ENCODE measurements at regions not wholly inside any gene's neighbourhood (a gene's known extent, or its start where the extent isn't known, plus 50 kb on each side); places are given as distances from the start of the nearest gene placed in this dataset.

- 13% methylated on average over 2 of the region's 8 CpGs; no CpG with 5 or more reads in 1 of the 2 experiments for WGBS, 2 experiments (ENCODE audit: extremely low coverage in 2 of 2, insufficient read length in 1 of 2)
- no peak overlapping the region for H2AK5ac ChIP-seq (ENCODE audit: low read depth, low read length)
- in situ Hi-C loops (cut with MboI; ENCODE audit: low sequenced_read_pairs) (loop anchor here (10.0 kb wide), 2 partner anchors 695 to 925 kb away; partner anchors contain the start of gene CHST13), intact Hi-C loops (cut with micrococcal nuclease) (loop anchor here (10.0 kb wide), 1 partner anchor 465 kb away; the partner anchor contains the start of gene PLXNA1), dilution Hi-C loops (cut with HindIII; ENCODE audit: low sequenced_read_pairs, unreplicated experiment) (no loop called here)
- ChIA-PET POLR2A (ENCODE audit: unreplicated experiment) (no interaction called here), CTCF (no interaction called here)
- no peak overlapping the region for H4K5ac ChIP-seq (ENCODE audit: low read depth, low read length)
- no peaks in the 10 kb centered on the region for H3K9me1 ChIP-seq (ENCODE audit: insufficient read depth, low read length)
- no peak overlapping the region for H3K27ac ChIP-seq (ENCODE audit: insufficient read depth, low read length)
- no peak overlapping the region for H3K56ac ChIP-seq (ENCODE audit: extremely low read depth, insufficient read depth, low read length)
- no peak overlapping the region for H2BK20ac ChIP-seq (ENCODE audit: low read depth, low read length)
- DNase-seq (no peak), ATAC-seq (ENCODE audit: low read depth) (no peak)
- no peak for TF ChIP-seq USF2 (IDR thresholded peaks at IDR 0.05; ENCODE audit: low read depth, low read length)
- no peak for TF ChIP-seq RAD21 (IDR thresholded peaks at IDR 0.05; ENCODE audit: low read length)
- TF ChIP-seq FOS (IDR thresholded peaks at IDR 0.05; ENCODE audit: low read depth, low read length), result no peak
- no peak for TF ChIP-seq MAZ (IDR thresholded peaks at IDR 0.05; ENCODE audit: borderline replicate concordance, low read depth, low read length)
- TF ChIP-seq MAFK (IDR thresholded peaks at IDR 0.05; ENCODE audit: low read depth, low read length), result no peak
- TF ChIP-seq SMC3 (IDR thresholded peaks at IDR 0.05; ENCODE audit: low read depth, low read length), result no peak
- no peak overlapping the region for H4K8ac ChIP-seq (ENCODE audit: low read depth in 2 of 2, low read length in 2 of 2)
- peaks cover 28% of the 10 kb centered on the region for H3K27me3 ChIP-seq (ENCODE audit: control insufficient read depth, insufficient read depth, low read length)
- no peak overlapping the region for H2BK5ac ChIP-seq (ENCODE audit: low read depth, low read length, poor library complexity, severe bottlenecking)
- no peak overlapping the region for H3K4me3 ChIP-seq (ENCODE audit: insufficient read depth, low read depth, low read length)
- H3K4me2 ChIP-seq (ENCODE audit: low read depth, low read length), result no peak overlapping the region
- no peaks in the 10 kb centered on the region for H3K9me3 ChIP-seq (ENCODE audit: control insufficient read depth, insufficient read depth, low read length)
- no peaks in the 10 kb centered on the region for H4K20me1 ChIP-seq (ENCODE audit: insufficient read depth, low read length)
- no peaks in the 10 kb centered on the region for H3K4me1 ChIP-seq (ENCODE audit: control insufficient read depth, insufficient read depth, low read length)
- no peak overlapping the region for H3K23ac ChIP-seq (ENCODE audit: low read depth, low read length)
- H3K79me1 ChIP-seq (ENCODE audit: low read depth in 1 of 2, low read length in 2 of 2), result no peaks in the 10 kb centered on the region
- H4K91ac ChIP-seq (ENCODE audit: insufficient read depth, low read depth, low read length), result no peak overlapping the region
- BruUV-seq (replicated peaks), result no TSS peak
- no peak overlapping the region for H3K9ac ChIP-seq (ENCODE audit: low read depth, low read length)
- no peak overlapping the region for H2BK15ac ChIP-seq (ENCODE audit: low read depth, low read length)
- H2BK120ac ChIP-seq (ENCODE audit: low read depth, low read length), result no peak overlapping the region
- no peaks in the 10 kb centered on the region for H3K36me3 ChIP-seq (ENCODE audit: control insufficient read depth, insufficient read depth, low read length)
- H2AK9ac ChIP-seq (replicated peaks; ENCODE audit: low read depth, low read length, poor library complexity), result no peak overlapping the region
- H3K14ac ChIP-seq (replicated peaks; ENCODE audit: low read depth, low read length), result no peak overlapping the region
- H3K4ac ChIP-seq (ENCODE audit: low read depth, low read length), result no peak overlapping the region
- H2AFZ ChIP-seq (replicated peaks; ENCODE audit: low read length, poor library complexity), result no peak overlapping the region
- no peak overlapping the region for H3K18ac ChIP-seq (ENCODE audit: low read depth, low read length)
These were observed 140.9 kb downstream of the TPRA1 start for GRCh38 chr3:127449486-127450212.

All from IMR-90 (cell line).